GM10266 (cell line): ENCODE measurements at regions not wholly inside any gene's neighbourhood (a gene's known extent, or its start where the extent isn't known, plus 50 kb on each side); places are given as distances from the start of the nearest gene placed in this dataset.

Experiments used
- DNase-seq: peaks from one replicate; pipeline ENCODE4 v3.0.0; 2012; ENCODE audit errors: extremely low spot score
- TF ChIP-seq, protein P1 (sequence below): IDR thresholded peaks from 2 replicates; pipeline ENCODE4 v1.5.1; 2012; ENCODE audit warnings: mild to moderate bottlenecking, low read depth; ENCODE audit not compliant: control insufficient read depth, insufficient read depth; ENCODE audit errors: missing control alignments

DNA sequence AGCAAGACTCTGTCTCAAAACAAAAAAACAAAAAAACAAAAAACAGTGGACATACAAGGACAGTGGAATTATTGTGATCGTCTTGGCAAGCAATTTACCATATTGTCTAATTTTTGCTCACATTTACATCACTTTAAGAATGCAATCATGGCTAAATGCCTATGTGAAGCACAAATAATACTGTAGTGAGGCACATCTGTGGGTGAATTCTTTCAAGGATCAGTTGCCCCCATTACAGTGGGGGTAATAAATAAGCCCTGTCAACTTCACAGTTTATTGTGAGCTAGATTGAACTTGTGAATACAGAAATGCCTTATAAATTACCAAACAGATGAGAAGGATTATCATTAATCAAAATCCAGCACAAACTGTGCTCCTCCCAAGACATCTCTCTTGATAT is 150.2 kb upstream of the PAPPA start:
- TF ChIP-seq, protein P1, sequence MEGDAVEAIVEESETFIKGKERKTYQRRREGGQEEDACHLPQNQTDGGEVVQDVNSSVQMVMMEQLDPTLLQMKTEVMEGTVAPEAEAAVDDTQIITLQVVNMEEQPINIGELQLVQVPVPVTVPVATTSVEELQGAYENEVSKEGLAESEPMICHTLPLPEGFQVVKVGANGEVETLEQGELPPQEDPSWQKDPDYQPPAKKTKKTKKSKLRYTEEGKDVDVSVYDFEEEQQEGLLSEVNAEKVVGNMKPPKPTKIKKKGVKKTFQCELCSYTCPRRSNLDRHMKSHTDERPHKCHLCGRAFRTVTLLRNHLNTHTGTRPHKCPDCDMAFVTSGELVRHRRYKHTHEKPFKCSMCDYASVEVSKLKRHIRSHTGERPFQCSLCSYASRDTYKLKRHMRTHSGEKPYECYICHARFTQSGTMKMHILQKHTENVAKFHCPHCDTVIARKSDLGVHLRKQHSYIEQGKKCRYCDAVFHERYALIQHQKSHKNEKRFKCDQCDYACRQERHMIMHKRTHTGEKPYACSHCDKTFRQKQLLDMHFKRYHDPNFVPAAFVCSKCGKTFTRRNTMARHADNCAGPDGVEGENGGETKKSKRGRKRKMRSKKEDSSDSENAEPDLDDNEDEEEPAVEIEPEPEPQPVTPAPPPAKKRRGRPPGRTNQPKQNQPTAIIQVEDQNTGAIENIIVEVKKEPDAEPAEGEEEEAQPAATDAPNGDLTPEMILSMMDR, result no peak
- no peak for DNase-seq

DNA sequence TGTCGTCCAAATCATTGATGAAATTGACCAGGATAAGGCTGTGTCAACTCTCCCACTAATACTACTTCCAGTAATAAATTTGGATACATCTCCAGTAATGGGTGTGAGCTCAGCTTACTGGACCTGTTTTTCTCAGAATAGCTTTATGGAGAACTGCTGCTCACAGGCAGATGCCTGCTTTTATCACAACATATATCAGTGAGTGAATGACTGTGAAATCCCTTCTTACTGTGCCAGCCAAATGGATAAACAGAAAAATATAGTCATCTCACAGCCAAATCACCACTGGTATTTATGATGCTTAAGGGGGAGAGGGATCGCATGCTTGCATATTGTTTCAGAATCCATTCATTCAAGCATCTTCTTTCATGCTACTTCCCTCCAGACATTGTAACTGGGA is 148.4 kb upstream of the PAPPA start:
- DNase-seq, result no peak

DNA sequence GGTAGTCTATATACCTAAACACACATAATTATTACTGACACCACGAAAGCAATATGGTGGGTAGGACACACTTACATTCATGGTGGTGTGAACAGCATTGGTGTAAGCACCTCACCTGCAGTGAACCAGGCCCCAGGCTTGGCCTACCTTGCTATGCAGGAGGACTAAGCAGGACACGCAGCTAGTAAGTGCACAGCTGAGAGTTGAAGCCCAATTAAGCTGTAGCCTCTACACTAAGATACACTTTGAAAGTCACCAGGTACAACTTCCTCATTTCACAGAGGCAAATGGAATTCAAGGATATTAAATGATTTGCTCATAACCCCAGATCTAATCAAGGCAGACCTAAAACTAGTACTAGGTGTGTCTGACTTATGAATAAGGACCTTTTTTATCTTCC is 145.8 kb upstream of the PAPPA start:
- no peak for DNase-seq
- TF ChIP-seq, protein P1, result no peak

More for the DNA sequence above, 148.4 kb upstream of the PAPPA start:
- TF ChIP-seq, protein P1, result no peak

- no peak for DNase-seq
- TF ChIP-seq, protein P1, result no peak
Observed at GRCh38 chr9:116008278-116008677, 145.3 kb upstream of the PAPPA start.

- DNase-seq, result no peak
- TF ChIP-seq, protein P1, result no peak
Observed at GRCh38 chr9:116009420-116009819, 144.2 kb upstream of the PAPPA start.

- no peak for DNase-seq
- TF ChIP-seq, protein P1, result no peak
Observed at GRCh38 chr9:116015855-116016254, 137.7 kb upstream of the PAPPA start.

DNA sequence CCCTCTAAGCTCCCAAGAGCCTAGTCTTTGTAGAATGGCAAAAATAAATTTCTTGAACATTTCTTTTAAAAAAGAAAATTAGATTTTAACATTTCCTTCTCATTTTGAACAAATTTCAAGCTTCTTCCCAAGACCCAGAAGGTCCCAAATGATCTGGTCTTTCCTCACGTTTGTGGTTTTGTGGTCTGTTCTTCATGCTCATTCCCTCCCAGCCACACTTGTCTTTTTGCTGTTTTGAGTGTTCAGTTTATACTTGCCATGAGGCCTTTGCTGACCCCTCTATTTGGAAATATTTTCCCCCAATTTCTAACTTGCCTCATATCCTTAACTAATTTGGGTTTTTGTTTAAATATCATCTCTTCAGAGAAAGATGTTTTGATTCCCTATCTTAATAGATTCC is 133.4 kb upstream of the PAPPA start:
- no peak for DNase-seq
- TF ChIP-seq, protein P1, result no peak
